HL-60 (cell line): ENCODE measurements at regions not wholly inside any gene's neighbourhood (a gene's known extent, or its start where the extent isn't known, plus 50 kb on each side); places are given as distances from the start of the nearest gene placed in this dataset.

Experiments
- GABPA ChIP-seq: IDR thresholded peaks from 2 replicates; pipeline ENCODE4 v1.6.1; 2012; ENCODE audit warnings: low read depth
- POLR2AphosphoS5 ChIP-seq: IDR thresholded peaks from 2 replicates; pipeline ENCODE4 v1.6.1; 2012; ENCODE audit warnings: low read depth
- SPI1 ChIP-seq: IDR thresholded peaks from 2 replicates; pipeline ENCODE4 v1.6.1; 2012; ENCODE audit warnings: low read depth, mild to moderate bottlenecking, borderline replicate concordance
- TF ChIP-seq, protein P1 (sequence below): IDR thresholded peaks from one replicate; pipeline ENCODE4 v1.5.1; 2011; ENCODE audit warnings: low read length, control low read depth, inconsistent platforms; ENCODE audit not compliant: insufficient read depth
- TF ChIP-seq, protein P2 (sequence below): IDR thresholded peaks from 2 replicates; pipeline ENCODE4 v1.6.1; 2012; ENCODE audit warnings: low read depth; ENCODE audit not compliant: insufficient replicate concordance

DNA sequence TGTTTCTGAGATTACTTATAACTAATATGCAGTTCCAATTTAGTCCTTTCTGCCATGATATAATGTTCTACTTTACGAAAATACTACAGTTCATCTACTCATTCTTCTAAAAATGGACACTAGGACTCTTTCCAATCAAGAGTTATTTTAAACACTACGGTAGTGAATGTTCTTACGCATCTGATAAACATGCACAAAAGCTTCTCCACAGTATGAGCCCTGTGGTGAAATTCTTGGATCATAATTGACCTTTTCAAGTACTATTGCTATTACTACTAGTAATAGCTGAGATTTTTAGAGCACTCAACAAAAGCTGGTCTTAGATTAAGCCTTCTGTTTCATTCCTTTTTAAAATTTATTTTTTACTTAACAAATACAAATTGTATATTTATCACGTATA lies 106.4 kb downstream of the CH25H start:
- TF ChIP-seq, protein P1, sequence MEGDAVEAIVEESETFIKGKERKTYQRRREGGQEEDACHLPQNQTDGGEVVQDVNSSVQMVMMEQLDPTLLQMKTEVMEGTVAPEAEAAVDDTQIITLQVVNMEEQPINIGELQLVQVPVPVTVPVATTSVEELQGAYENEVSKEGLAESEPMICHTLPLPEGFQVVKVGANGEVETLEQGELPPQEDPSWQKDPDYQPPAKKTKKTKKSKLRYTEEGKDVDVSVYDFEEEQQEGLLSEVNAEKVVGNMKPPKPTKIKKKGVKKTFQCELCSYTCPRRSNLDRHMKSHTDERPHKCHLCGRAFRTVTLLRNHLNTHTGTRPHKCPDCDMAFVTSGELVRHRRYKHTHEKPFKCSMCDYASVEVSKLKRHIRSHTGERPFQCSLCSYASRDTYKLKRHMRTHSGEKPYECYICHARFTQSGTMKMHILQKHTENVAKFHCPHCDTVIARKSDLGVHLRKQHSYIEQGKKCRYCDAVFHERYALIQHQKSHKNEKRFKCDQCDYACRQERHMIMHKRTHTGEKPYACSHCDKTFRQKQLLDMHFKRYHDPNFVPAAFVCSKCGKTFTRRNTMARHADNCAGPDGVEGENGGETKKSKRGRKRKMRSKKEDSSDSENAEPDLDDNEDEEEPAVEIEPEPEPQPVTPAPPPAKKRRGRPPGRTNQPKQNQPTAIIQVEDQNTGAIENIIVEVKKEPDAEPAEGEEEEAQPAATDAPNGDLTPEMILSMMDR = no peak
- TF ChIP-seq GABPA (no peak), POLR2AphosphoS5 (no peak), SPI1 (no peak)
- TF ChIP-seq, protein P2, sequence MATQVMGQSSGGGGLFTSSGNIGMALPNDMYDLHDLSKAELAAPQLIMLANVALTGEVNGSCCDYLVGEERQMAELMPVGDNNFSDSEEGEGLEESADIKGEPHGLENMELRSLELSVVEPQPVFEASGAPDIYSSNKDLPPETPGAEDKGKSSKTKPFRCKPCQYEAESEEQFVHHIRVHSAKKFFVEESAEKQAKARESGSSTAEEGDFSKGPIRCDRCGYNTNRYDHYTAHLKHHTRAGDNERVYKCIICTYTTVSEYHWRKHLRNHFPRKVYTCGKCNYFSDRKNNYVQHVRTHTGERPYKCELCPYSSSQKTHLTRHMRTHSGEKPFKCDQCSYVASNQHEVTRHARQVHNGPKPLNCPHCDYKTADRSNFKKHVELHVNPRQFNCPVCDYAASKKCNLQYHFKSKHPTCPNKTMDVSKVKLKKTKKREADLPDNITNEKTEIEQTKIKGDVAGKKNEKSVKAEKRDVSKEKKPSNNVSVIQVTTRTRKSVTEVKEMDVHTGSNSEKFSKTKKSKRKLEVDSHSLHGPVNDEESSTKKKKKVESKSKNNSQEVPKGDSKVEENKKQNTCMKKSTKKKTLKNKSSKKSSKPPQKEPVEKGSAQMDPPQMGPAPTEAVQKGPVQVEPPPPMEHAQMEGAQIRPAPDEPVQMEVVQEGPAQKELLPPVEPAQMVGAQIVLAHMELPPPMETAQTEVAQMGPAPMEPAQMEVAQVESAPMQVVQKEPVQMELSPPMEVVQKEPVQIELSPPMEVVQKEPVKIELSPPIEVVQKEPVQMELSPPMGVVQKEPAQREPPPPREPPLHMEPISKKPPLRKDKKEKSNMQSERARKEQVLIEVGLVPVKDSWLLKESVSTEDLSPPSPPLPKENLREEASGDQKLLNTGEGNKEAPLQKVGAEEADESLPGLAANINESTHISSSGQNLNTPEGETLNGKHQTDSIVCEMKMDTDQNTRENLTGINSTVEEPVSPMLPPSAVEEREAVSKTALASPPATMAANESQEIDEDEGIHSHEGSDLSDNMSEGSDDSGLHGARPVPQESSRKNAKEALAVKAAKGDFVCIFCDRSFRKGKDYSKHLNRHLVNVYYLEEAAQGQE = no peak
